H9 (cell line): ENCODE measurements at regions not wholly inside any gene's neighbourhood (a gene's known extent, or its start where the extent isn't known, plus 50 kb on each side); places are given as distances from the start of the nearest gene placed in this dataset.

Source experiments
- DNase-seq: peaks from one replicate; pipeline ENCODE4 v3.0.0-alpha.2; 2017
- H2AFZ ChIP-seq: one replicate; pipeline ENCODE4 v1.6.1; 2013; ENCODE audit warnings: mild to moderate bottlenecking, low read length, control low read depth, moderate library complexity
- H2AK5ac ChIP-seq: 2 replicates; pipeline ENCODE4 v1.6.1; 2013; ENCODE audit warnings: low read length, control low read depth, mixed read lengths; ENCODE audit not compliant: insufficient read length
- H2BK120ac ChIP-seq: one replicate; pipeline ENCODE4 v1.6.1; 2013; ENCODE audit warnings: low read depth, mild to moderate bottlenecking, low read length, control low read depth, inconsistent platforms; ENCODE audit not compliant: poor library complexity, severe bottlenecking
- H2BK12ac ChIP-seq: 2 replicates; pipeline ENCODE4 v1.6.1; 2013; ENCODE audit warnings: low read length, control low read depth, mixed read lengths, low read depth; ENCODE audit not compliant: insufficient read length
- H2BK15ac ChIP-seq: 2 replicates; pipeline ENCODE4 v1.6.1; 2013; ENCODE audit warnings: low read depth, low read length, control low read depth
- H2BK20ac ChIP-seq: one replicate; pipeline ENCODE4 v1.6.1; 2013; ENCODE audit warnings: low read depth, mild to moderate bottlenecking, low read length, control low read depth, inconsistent platforms; ENCODE audit not compliant: poor library complexity, severe bottlenecking
- H2BK5ac ChIP-seq: 2 replicates; pipeline ENCODE4 v1.6.1; 2013; ENCODE audit warnings: low read length, control low read depth, mixed read lengths; ENCODE audit not compliant: insufficient read length
- H3K14ac ChIP-seq: 2 replicates; pipeline ENCODE4 v1.6.1; 2013; ENCODE audit warnings: low read length, control low read depth; ENCODE audit not compliant: insufficient read depth
- H3K18ac ChIP-seq: 2 replicates; pipeline ENCODE4 v1.6.1; 2013; ENCODE audit warnings: low read depth, mild to moderate bottlenecking, mixed read lengths, low read length, control low read depth; ENCODE audit not compliant: insufficient read length
- H3K23ac ChIP-seq: 2 replicates; pipeline ENCODE4 v1.6.1; 2013; ENCODE audit warnings: low read length, control low read depth, mixed read lengths, low read depth; ENCODE audit not compliant: insufficient read length
- H3K23me2 ChIP-seq: 2 replicates; pipeline ENCODE4 v1.6.1; 2013; ENCODE audit warnings: low read depth, mild to moderate bottlenecking, mixed read lengths, low read length, control low read depth; ENCODE audit not compliant: insufficient read length, poor library complexity, severe bottlenecking
- H3K27ac ChIP-seq: 2 replicates; pipeline ENCODE4 v1.5.1; 2013; ENCODE audit warnings: low read length, control low read depth, mixed read lengths, low read depth; ENCODE audit not compliant: insufficient read length
- H3K27me3 ChIP-seq: 2 replicates; pipeline ENCODE4 v1.6.1; 2013; ENCODE audit warnings: low read length, control low read depth, inconsistent platforms; ENCODE audit not compliant: insufficient read depth
- H3K4ac ChIP-seq: 2 replicates; pipeline ENCODE4 v1.6.1; 2013; ENCODE audit warnings: low read depth, mild to moderate bottlenecking, control low read depth, inconsistent platforms, low read length, moderate library complexity
- H3K4me1 ChIP-seq: 2 replicates; pipeline ENCODE4 v1.6.1; 2013; ENCODE audit warnings: low read length, control low read depth, inconsistent platforms; ENCODE audit not compliant: insufficient read depth
- H3K4me2 ChIP-seq: 2 replicates; pipeline ENCODE4 v1.6.1; 2013; ENCODE audit warnings: low read length, control low read depth, mixed read lengths; ENCODE audit not compliant: insufficient read length, insufficient read depth
- H3K56ac ChIP-seq: 2 replicates; pipeline ENCODE4 v1.6.1; 2013; ENCODE audit warnings: low read depth, mild to moderate bottlenecking, mixed read lengths, low read length, control low read depth; ENCODE audit not compliant: insufficient read length
- H3K79me1 ChIP-seq: 2 replicates; pipeline ENCODE4 v1.6.1; 2013; ENCODE audit warnings: low read depth, mild to moderate bottlenecking, moderate library complexity, low read length, control low read depth, inconsistent platforms; ENCODE audit not compliant: insufficient read depth, poor library complexity, severe bottlenecking
- H3K79me2 ChIP-seq: 2 replicates; pipeline ENCODE4 v1.6.1; 2013; ENCODE audit warnings: low read length, control low read depth, inconsistent platforms; ENCODE audit not compliant: insufficient read depth
- H3K9ac ChIP-seq: 2 replicates; pipeline ENCODE4 v1.6.1; 2013; ENCODE audit warnings: low read length, control low read depth, mixed read lengths; ENCODE audit not compliant: insufficient read length; ENCODE audit errors: extremely low read depth
- H3K9me3 ChIP-seq: one replicate; pipeline ENCODE4 v1.6.1; 2013; ENCODE audit warnings: low read depth, low read length, inconsistent platforms; ENCODE audit not compliant: control insufficient read depth
- H3T11ph ChIP-seq: one replicate; pipeline ENCODE4 v1.6.1; 2013; ENCODE audit warnings: mild to moderate bottlenecking, low read length, control low read depth, inconsistent platforms
- H4K20me1 ChIP-seq: one replicate; pipeline ENCODE4 v1.6.1; 2013; ENCODE audit not compliant: control insufficient read depth, insufficient read length, insufficient read depth
- H4K5ac ChIP-seq: 2 replicates; pipeline ENCODE4 v1.6.1; 2013; ENCODE audit warnings: low read depth, mild to moderate bottlenecking, mixed read lengths, low read length, control low read depth; ENCODE audit not compliant: insufficient read length
- H4K8ac ChIP-seq: replicated peaks from 2 replicates; pipeline ENCODE4 v1.6.1; 2013; ENCODE audit warnings: low read length, control low read depth, mixed read lengths, low read depth; ENCODE audit not compliant: insufficient read length
- H4K91ac ChIP-seq: 2 replicates; pipeline ENCODE4 v1.6.1; 2013; ENCODE audit warnings: low read depth, mild to moderate bottlenecking, moderate library complexity, mixed read lengths, low read length, control low read depth; ENCODE audit not compliant: insufficient read length
- H3K27ac Mint-ChIP-seq, 3 experiments: 2 replicates in 2 of 3; 3 replicates in 1 of 3; pipeline ENCODE4 v1.8.0; 2020 to 2021; ENCODE audit warnings: mixed read lengths in 3 of 3, mild to moderate bottlenecking in 1 of 3, moderate library complexity in 1 of 3
- H3K27me3 Mint-ChIP-seq: 2 replicates; pipeline ENCODE4 v1.8.0; 2021; ENCODE audit warnings: low read depth, mild to moderate bottlenecking, moderate library complexity, mixed read lengths
- H3K36me3 Mint-ChIP-seq, 3 experiments: 2 replicates in 2 of 3; 3 replicates in 1 of 3; pipeline ENCODE4 v1.8.0; 2020 to 2021; ENCODE audit warnings: low read depth in 3 of 3, mixed read lengths in 3 of 3; ENCODE audit not compliant: insufficient read depth in 1 of 3
- H3K4me1 Mint-ChIP-seq, 2 experiments: 2 replicates each; pipeline ENCODE4 v1.8.0; 2020; ENCODE audit warnings: mixed read lengths in 2 of 2
- H3K4me3 Mint-ChIP-seq, 2 experiments: 2 replicates in 1 of 2; 3 replicates in 1 of 2; pipeline ENCODE4 v1.8.0; 2020 to 2021; ENCODE audit warnings: mild to moderate bottlenecking in 2 of 2, mixed read lengths in 2 of 2, moderate library complexity in 1 of 2
- H3K9me3 Mint-ChIP-seq, 2 experiments: 2 replicates in 1 of 2; 3 replicates in 1 of 2; pipeline ENCODE4 v1.8.0; 2020; ENCODE audit warnings: mild to moderate bottlenecking in 2 of 2, mixed read lengths in 2 of 2, moderate library complexity in 1 of 2
- CTCF ChIP-seq: fragments of 200-600 bp; sonication (generic); conservative IDR thresholded peaks from 3 replicates; pipeline ENCODE4 v1.8.0; 2021; ENCODE audit warnings: antibody characterized with exemption, mild to moderate bottlenecking
- WGBS: extraction: QIAGEN DNeasy Blood & Tissue Kit; methylation state at CpG from one replicate; pipeline ENCODE4 v1.1.7; 2013; ENCODE audit warnings: missing lambda C conversion rate, low lambda C conversion rate, mixed read lengths; ENCODE audit not compliant: insufficient read length; ENCODE audit errors: extremely low coverage; 5-methylcytosine and 5-hydroxymethylcytosine counted together

DNA sequence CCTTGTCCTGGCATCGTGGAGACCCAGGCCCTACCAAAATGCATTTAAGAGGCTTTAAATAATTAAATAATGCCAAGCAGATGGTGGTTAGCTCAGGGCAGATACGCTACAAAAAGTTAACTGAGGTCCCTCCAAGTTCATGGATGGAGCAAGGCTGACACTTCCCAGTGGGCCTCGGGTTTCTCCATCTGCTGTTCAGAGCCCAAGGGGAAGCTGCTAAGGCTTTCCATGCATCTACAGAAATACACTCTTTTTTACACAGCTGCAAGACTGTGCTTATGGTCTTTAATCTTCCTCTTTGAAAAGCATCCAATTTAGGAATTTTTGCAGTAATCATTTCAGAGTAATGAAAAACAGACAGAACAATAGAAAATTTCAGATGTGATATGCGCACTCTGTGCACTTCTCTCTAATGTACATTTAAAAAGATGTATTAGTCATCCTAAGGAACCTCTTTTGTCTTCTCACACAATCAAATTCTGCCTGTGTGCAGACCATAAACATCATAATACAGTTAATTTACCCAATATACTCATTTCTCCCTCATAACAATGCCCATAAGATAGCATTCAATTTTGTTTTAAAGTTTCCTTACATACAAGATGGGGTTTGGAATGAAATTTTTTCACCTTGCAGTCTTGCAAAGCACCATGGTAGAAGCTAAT is 173.2 kb upstream of the ATP1B1 start:
- H3K4me1 ChIP-seq: no peaks in the 10 kb centered on the region
- no peak overlapping the region for H2BK15ac ChIP-seq
- H4K5ac ChIP-seq: no peak overlapping the region
- no peak overlapping the region for H2BK5ac ChIP-seq
- H3K4ac ChIP-seq: no peak overlapping the region
- no peak overlapping the region for H2BK120ac ChIP-seq
- no peaks in the 10 kb centered on the region for H3K9me3 ChIP-seq
- H3T11ph ChIP-seq: no peak overlapping the region
- no peak overlapping the region for H3K18ac ChIP-seq
- no CpG with 5 or more reads among the region's 4 CpGs for WGBS
- no peaks in the 10 kb centered on the region for H3K23me2 ChIP-seq
- no peak overlapping the region for H3K56ac ChIP-seq
- H3K4me2 ChIP-seq: no peak overlapping the region
- no peak overlapping the region for H3K14ac ChIP-seq
- no peak overlapping the region for H2BK20ac ChIP-seq
- no peak for DNase-seq
- H2BK12ac ChIP-seq: no peak overlapping the region
- no peak overlapping the region for H2AK5ac ChIP-seq
- no peak overlapping the region for H4K91ac ChIP-seq
- no peak overlapping the region for H4K8ac ChIP-seq
- Mint-ChIP-seq H3K4me1 (no peaks in the 10 kb centered on the region), H3K27ac (no peak overlapping the region), H3K9me3 (no peaks in the 10 kb centered on the region), H3K4me3 (no peak overlapping the region), H3K36me3 (no peaks in the 10 kb centered on the region), H3K27me3 (no peaks in the 10 kb centered on the region)
- no peak overlapping the region for H3K23ac ChIP-seq
- no peak for TF ChIP-seq CTCF
- H3K27ac ChIP-seq: no peak overlapping the region
- no peaks in the 10 kb centered on the region for H3K79me1 ChIP-seq
- no peaks in the 10 kb centered on the region for H3K27me3 ChIP-seq
- H3K79me2 ChIP-seq: no peaks in the 10 kb centered on the region
- H3K9ac ChIP-seq: no peak overlapping the region
- no peaks in the 10 kb centered on the region for H4K20me1 ChIP-seq
- no peak overlapping the region for H2AFZ ChIP-seq
